Glutamatergic neuron (in vitro differentiated cells): ENCODE measurements at regions not wholly inside any gene's neighbourhood (a gene's known extent, or its start where the extent isn't known, plus 50 kb on each side); places are given as distances from the start of the nearest gene placed in this dataset.

ENCODE experiments used
- DNase-seq: peaks from one replicate; pipeline ENCODE4 v3.0.0; 2022
- H3K27ac Mint-ChIP-seq: one replicate; pipeline ENCODE4 v1.8.0; 2020; ENCODE audit warnings: mild to moderate bottlenecking, mixed read lengths, inconsistent platforms; ENCODE audit not compliant: unreplicated experiment
- H3K27me3 Mint-ChIP-seq: one replicate; pipeline ENCODE4 v1.8.0; 2020; ENCODE audit warnings: mild to moderate bottlenecking, moderate library complexity, mixed read lengths, inconsistent platforms; ENCODE audit not compliant: unreplicated experiment
- H3K36me3 Mint-ChIP-seq: one replicate; pipeline ENCODE4 v1.8.0; 2020; ENCODE audit warnings: mild to moderate bottlenecking, mixed read lengths, inconsistent platforms; ENCODE audit not compliant: unreplicated experiment
- H3K4me1 Mint-ChIP-seq: one replicate; pipeline ENCODE4 v1.8.0; 2020; ENCODE audit warnings: mild to moderate bottlenecking, low read depth, mixed read lengths, inconsistent platforms; ENCODE audit not compliant: unreplicated experiment
- H3K4me3 Mint-ChIP-seq: one replicate; pipeline ENCODE4 v1.8.0; 2020; ENCODE audit warnings: mild to moderate bottlenecking, mixed read lengths, inconsistent platforms; ENCODE audit not compliant: unreplicated experiment
- H3K9me3 Mint-ChIP-seq: one replicate; pipeline ENCODE4 v1.8.0; 2020; ENCODE audit warnings: mild to moderate bottlenecking, moderate library complexity, mixed read lengths, inconsistent platforms; ENCODE audit not compliant: unreplicated experiment
- TF ChIP-seq, protein P1 (sequence below): fragments of 200-600 bp; sonication (generic); IDR thresholded peaks from one replicate; pipeline ENCODE4 v1.5.0; 2021; ENCODE audit not compliant: partially characterized antibody, unreplicated experiment

DNA sequence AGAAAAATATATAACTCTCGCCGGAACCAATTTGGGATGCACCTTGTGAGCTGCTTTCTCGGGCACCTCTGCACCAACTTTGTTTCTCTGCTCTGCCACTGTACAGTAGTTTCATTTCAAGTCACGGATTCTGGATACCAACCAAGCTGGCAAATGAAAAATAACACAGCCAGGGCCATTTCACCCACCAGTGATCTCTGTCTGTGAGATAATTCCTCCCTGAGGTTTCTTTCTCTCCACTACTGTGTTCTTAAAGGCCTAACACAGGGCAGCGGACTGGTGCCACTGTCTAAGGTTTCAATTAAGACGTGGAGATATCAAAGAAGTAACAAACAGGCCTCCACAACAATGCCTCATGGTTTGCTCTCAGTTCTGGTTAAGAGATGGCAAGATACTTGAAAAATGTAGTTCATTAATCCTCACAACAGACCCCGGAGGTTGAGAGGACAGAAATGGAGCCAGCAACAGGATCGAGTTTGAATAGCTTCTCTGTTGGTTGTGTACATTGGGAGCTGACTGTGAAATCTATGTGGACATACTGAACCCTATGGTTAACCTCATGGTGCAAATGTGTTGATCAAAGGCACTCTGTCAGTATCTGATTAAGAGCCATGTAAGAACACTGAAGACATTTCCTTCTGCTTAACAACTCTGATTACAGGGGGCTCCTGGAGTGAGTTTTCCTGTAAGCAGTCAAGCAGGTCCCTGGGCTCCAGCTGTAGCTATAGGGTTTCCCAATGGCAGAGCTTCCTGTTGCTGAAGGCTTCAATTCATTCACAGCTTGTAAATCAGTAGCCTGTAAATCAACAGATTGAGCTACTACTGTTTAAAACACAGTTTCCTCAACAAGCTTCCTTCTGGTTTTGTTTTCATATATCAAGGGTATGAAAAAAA, 470.5 kb downstream of the EPHA3 start:
- Mint-ChIP-seq H3K9me3 (no peaks in the 10 kb centered on the region), H3K4me3 (no peak overlapping the region), H3K27ac (no peak overlapping the region), H3K36me3 (no peaks in the 10 kb centered on the region), H3K4me1 (peaks cover 7% of the 10 kb centered on the region), H3K27me3 (no peaks in the 10 kb centered on the region)
- peak; percentile 23 for DNase-seq
- TF ChIP-seq, protein P1, sequence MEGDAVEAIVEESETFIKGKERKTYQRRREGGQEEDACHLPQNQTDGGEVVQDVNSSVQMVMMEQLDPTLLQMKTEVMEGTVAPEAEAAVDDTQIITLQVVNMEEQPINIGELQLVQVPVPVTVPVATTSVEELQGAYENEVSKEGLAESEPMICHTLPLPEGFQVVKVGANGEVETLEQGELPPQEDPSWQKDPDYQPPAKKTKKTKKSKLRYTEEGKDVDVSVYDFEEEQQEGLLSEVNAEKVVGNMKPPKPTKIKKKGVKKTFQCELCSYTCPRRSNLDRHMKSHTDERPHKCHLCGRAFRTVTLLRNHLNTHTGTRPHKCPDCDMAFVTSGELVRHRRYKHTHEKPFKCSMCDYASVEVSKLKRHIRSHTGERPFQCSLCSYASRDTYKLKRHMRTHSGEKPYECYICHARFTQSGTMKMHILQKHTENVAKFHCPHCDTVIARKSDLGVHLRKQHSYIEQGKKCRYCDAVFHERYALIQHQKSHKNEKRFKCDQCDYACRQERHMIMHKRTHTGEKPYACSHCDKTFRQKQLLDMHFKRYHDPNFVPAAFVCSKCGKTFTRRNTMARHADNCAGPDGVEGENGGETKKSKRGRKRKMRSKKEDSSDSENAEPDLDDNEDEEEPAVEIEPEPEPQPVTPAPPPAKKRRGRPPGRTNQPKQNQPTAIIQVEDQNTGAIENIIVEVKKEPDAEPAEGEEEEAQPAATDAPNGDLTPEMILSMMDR = no peak

DNA sequence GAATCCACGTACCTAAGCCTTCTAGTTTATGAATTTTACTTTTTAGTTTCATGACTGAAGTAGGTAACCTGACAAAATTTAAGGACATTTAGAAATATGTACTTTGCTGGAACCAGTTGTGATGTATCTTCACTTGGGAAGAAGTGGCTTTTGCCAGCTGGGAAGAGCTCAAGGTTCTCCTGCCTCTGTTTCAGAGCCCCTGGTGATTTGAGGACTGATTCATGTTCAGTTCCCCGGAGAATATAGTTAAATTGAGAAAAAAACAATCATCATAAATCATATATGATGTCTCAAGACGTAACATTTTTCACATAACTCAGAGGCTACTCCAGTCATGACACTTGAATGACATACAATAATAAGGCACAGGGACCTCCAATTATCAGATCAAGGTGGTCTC, 473.4 kb downstream of the EPHA3 start:
- Mint-ChIP-seq H3K27ac (no peak overlapping the region), H3K9me3 (no peaks in the 10 kb centered on the region), H3K27me3 (no peaks in the 10 kb centered on the region), H3K4me1 (peaks cover 7% of the 10 kb centered on the region), H3K4me3 (no peak overlapping the region), H3K36me3 (no peaks in the 10 kb centered on the region)
- TF ChIP-seq, protein P1 = no peak
- no peak for DNase-seq

DNA sequence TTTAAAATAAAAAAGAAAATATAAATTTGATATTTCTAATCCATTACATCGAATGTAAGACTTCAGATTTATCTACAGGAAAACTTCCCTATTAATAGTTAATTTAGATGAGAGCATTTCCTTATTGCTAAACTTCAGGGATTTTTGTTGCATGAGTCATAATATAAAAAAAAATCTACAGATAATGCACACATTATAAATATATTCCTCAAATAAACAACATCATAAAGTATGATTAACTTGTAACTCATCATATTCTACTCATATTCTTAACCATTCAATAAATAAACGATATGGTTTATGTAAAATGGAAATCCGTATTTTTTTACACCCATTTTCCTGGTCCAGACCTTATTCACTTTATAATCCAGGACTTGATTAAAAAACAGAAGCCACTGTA, 477.0 kb downstream of the EPHA3 start:
- Mint-ChIP-seq H3K27ac (no peak overlapping the region), H3K36me3 (no peaks in the 10 kb centered on the region), H3K4me1 (peaks cover 2% of the 10 kb centered on the region), H3K4me3 (no peak overlapping the region), H3K9me3 (no peaks in the 10 kb centered on the region), H3K27me3 (no peaks in the 10 kb centered on the region)
- TF ChIP-seq, protein P1 = no peak
- DNase-seq = no peak

DNA sequence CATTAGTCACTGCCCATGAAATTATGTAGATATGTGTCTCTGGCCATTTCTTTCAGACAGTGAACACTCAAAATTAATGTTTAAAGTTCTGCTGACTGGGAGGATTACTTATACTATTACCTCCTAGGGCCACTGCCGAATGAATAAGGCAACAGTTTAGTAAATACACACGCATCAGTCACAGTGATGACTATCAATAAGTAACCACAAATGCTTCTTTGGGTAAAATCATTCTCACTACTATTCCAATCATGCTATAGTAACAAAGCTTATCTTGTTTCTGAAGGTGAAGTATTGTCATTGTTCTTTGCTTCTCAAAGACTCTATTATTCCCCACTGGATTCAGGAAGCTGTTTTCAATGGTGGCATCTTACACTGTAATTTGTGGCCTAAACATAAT, 478.8 kb downstream of the EPHA3 start:
- DNase-seq = no peak
- no peaks in the 10 kb centered on the region for H3K9me3 Mint-ChIP-seq
- H3K4me1 Mint-ChIP-seq = no peaks in the 10 kb centered on the region
- H3K27me3 Mint-ChIP-seq = no peaks in the 10 kb centered on the region
- H3K27ac Mint-ChIP-seq = no peak overlapping the region
- TF ChIP-seq, protein P1 = no peak
- no peak overlapping the region for H3K4me3 Mint-ChIP-seq
- no peaks in the 10 kb centered on the region for H3K36me3 Mint-ChIP-seq

DNA sequence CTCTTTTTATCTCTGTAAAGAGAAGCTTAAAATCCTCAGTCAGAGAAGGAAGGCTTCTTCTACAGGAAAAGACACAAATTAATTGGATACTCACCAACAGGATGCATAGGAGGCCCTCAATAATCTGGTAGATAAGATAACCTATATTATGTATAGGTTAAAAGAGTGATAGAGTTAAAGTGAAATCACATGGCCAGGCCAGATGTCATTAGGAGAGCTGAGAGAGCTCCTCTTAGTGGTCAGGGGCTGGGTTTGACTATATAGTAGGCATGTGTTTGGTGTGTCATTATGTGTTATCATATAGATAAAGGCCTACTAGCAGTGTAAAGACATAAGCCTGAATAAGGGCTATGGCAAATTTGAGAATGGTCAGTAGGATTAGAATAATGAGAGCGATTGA, 479.3 kb downstream of the EPHA3 start:
- no peak for DNase-seq

More for the DNA sequence above, 479.3 kb downstream of the EPHA3 start:
- TF ChIP-seq, protein P1 = no peak
- H3K4me1 Mint-ChIP-seq = no peaks in the 10 kb centered on the region
- no peaks in the 10 kb centered on the region for H3K27me3 Mint-ChIP-seq
- no peak overlapping the region for H3K4me3 Mint-ChIP-seq
- no peaks in the 10 kb centered on the region for H3K36me3 Mint-ChIP-seq
- H3K27ac Mint-ChIP-seq = no peak overlapping the region
- no peaks in the 10 kb centered on the region for H3K9me3 Mint-ChIP-seq
